LNCAP (cell line): ENCODE measurements at regions not wholly inside any gene's neighbourhood (a gene's known extent, or its start where the extent isn't known, plus 50 kb on each side); places are given as distances from the start of the nearest gene placed in this dataset.

ENCODE experiments used
- TF ChIP-seq, protein P1 (sequence below): fragments of 450-650 bp; IDR thresholded peaks from 2 replicates; pipeline ENCODE4 v1.5.1; 2017; ENCODE audit warnings: mild to moderate bottlenecking

DNA sequence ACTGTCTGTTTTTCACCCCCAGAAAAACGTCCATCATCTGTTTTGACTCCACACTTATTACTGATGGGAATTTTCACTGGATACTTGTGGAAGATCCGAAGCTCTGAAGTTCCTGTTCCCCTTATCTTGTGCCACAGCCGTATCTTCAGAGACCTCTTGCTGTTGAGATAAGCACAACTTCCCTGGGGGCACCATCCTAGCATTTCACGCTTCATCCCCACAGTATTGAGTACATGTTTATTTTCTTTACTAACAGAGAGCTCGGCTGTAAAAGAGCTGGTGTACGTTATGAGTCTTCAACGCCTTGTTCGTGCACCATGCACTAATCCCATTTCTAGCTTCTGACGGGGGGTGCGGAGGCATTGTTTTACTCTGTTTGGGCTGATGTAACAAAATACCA lies 813.6 kb upstream of the EEF2KMT start:
- TF ChIP-seq, protein P1, sequence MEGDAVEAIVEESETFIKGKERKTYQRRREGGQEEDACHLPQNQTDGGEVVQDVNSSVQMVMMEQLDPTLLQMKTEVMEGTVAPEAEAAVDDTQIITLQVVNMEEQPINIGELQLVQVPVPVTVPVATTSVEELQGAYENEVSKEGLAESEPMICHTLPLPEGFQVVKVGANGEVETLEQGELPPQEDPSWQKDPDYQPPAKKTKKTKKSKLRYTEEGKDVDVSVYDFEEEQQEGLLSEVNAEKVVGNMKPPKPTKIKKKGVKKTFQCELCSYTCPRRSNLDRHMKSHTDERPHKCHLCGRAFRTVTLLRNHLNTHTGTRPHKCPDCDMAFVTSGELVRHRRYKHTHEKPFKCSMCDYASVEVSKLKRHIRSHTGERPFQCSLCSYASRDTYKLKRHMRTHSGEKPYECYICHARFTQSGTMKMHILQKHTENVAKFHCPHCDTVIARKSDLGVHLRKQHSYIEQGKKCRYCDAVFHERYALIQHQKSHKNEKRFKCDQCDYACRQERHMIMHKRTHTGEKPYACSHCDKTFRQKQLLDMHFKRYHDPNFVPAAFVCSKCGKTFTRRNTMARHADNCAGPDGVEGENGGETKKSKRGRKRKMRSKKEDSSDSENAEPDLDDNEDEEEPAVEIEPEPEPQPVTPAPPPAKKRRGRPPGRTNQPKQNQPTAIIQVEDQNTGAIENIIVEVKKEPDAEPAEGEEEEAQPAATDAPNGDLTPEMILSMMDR = no peak

DNA sequence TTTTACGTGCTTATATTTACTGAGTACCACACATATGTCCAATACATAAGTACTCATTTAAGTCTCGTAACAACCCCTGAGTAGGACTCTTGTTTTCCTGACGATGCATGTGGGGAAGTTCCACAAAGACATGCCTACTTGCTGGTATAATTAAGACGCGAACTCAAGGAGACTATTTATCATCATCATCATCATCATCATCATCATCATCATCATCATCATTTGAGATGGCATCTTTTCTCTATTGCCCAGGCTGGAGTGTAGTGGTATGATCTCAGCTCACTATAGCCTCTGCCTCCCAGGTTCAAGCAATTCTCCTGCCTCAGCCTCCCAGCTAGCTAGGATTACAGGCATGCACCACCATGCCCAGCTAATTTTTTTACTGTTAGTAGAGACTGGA lies 809.9 kb upstream of the EEF2KMT start:
- TF ChIP-seq, protein P1 = no peak

DNA sequence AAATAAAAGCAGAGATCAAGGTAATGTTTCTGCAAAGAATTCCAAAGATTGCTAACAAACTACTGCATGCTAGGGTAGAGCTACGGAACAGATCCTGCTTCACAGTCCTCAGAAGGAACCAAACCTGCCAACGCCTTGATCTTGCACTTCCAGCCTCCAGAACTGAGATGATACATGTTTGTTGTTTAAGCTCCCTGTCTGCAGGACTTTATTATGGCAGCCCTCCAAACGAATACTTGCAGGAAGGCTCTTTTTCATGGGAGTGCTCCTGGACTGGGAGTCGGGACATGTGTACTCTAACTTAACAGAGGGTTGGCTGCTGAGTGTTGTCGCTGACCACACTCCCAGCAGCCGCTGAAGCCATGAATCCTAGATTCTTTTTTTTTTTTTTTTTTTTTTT lies 808.8 kb upstream of the EEF2KMT start:
- TF ChIP-seq, protein P1 = no peak

DNA sequence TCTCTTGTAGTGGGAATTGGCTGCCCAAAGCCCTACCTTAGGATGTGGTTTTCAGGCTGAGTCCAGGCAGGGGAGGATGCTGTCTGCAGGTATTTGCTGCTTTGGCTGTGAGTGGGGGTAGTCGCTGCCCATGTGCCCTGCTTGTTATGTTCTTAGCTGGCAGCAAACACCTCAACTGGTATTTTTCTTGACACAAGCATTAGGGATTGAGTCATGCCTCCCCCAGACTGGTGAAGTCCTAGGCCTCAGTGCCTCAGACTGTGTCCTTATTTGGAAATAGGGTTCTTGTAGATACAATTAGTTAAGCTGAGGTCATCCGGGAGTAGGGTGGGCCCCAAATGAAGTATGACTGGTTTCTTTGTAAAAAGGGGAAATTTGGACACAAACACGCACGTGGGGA lies 808.3 kb upstream of the EEF2KMT start:
- TF ChIP-seq, protein P1 = no peak

- TF ChIP-seq, protein P1 = no peak
Observed at GRCh38 chr16:5903832-5904231, 806.2 kb upstream of the EEF2KMT start.

GRCh38 chr16:5903153-5903552 lies 805.6 kb upstream of the EEF2KMT start:
- TF ChIP-seq, protein P1 = no peak

- TF ChIP-seq, protein P1 = no peak
Observed at GRCh38 chr16:5900046-5900445, 802.5 kb upstream of the EEF2KMT start.

- TF ChIP-seq, protein P1 = no peak
Observed at GRCh38 chr16:5895976-5896375, 798.4 kb upstream of the EEF2KMT start.
